ENCODE measurements at regions not wholly inside any gene's neighbourhood (a gene's known extent, or its start where the extent isn't known, plus 50 kb on each side); places are given as distances from the start of the nearest gene placed in this dataset.

DNA sequence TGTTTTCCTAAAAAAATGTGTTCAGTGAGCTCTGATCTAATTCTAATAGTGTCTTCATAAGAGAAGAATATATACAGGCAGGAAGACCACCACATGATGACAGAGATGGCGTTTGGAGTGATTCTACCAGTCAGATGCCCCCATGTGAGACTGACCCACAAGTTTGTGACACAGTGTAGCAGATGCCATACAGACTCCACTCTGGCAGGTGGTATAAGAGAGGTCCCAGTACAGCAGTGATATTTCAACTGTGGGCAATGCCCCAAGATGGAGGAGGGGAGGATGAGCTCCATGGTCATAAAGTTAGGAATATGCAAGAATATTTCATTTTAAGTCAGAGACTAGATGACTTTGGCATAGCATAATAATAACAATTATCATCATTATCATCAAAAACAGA lies 1022.6 kb downstream of the KCNMA1 start:
- no peak for DNase-seq

Measured in renal pelvis (tissue), 1 donor.